Keratinocyte (primary cell): ENCODE measurements at regions not wholly inside any gene's neighbourhood (a gene's known extent, or its start where the extent isn't known, plus 50 kb on each side); places are given as distances from the start of the nearest gene placed in this dataset.

Experiments used
- DNase-seq: peaks from one replicate; pipeline ENCODE4 v3.0.0-alpha.2; 2011; ENCODE audit warnings: low read depth, missing footprints, low spot score
- FAIRE-seq: peaks from 2 replicates; lab custom pipeline; 2011; peaks lifted over from hg19 to GRCh38; lab: Jason Lieb, UNC
- H2AFZ ChIP-seq: 2 replicates; pipeline ENCODE4 v1.6.0; 2012; ENCODE audit warnings: low read length, control low read depth, inconsistent platforms; ENCODE audit not compliant: control insufficient read depth
- H3K27ac ChIP-seq: 2 replicates; pipeline ENCODE4 v1.5.1; 2011; ENCODE audit warnings: low read length; ENCODE audit not compliant: control insufficient read depth, insufficient read depth
- H3K27me3 ChIP-seq: 3 replicates; pipeline ENCODE4 v1.6.0; 2011; ENCODE audit warnings: low read length; ENCODE audit not compliant: control insufficient read depth, insufficient read depth; ENCODE audit errors: extremely low read depth
- H3K36me3 ChIP-seq, 2 experiments: 2 replicates in 1 of 2; 3 replicates in 1 of 2; pipeline ENCODE4 v1.5.1; 2011; ENCODE audit warnings: low read length in 2 of 2, mild to moderate bottlenecking in 1 of 2; ENCODE audit not compliant: control insufficient read depth in 2 of 2, insufficient read depth in 2 of 2; ENCODE audit errors: extremely low read depth in 1 of 2
- H3K4me1 ChIP-seq: 3 replicates; pipeline ENCODE4 v1.5.1; 2011; ENCODE audit warnings: low read length; ENCODE audit not compliant: control insufficient read depth, insufficient read depth; ENCODE audit errors: extremely low read depth
- H3K4me2 ChIP-seq: 3 replicates; pipeline ENCODE4 v1.6.0; 2011; ENCODE audit warnings: low read depth, low read length; ENCODE audit not compliant: control insufficient read depth, insufficient read depth; ENCODE audit errors: extremely low read depth
- H3K4me3 ChIP-seq, 3 experiments: fragments of 200-600 bp in 1 of 3; sonication (generic) in 1 of 3; 2 replicates in 2 of 3; 3 replicates in 1 of 3; pipeline ENCODE4 v1.5.1; 2011 to 2016; ENCODE audit warnings: low read length in 3 of 3, mild to moderate bottlenecking in 3 of 3, control low read depth in 2 of 3, inconsistent platforms in 1 of 3, low read depth in 1 of 3, mixed read lengths in 1 of 3, mixed run types in 1 of 3, moderate library complexity in 1 of 3; ENCODE audit not compliant: control insufficient read depth in 2 of 3, insufficient read depth in 2 of 3; ENCODE audit errors: extremely low read depth in 1 of 3
- H3K79me2 ChIP-seq: 2 replicates; pipeline ENCODE4 v1.6.0; 2012; ENCODE audit warnings: low read length; ENCODE audit not compliant: control insufficient read depth, insufficient read depth
- H3K9ac ChIP-seq: 3 replicates; pipeline ENCODE4 v1.6.0; 2011; ENCODE audit warnings: low read length; ENCODE audit not compliant: control insufficient read depth, insufficient read depth; ENCODE audit errors: extremely low read depth
- H3K9me1 ChIP-seq: 3 replicates; pipeline ENCODE4 v1.6.0; 2011; ENCODE audit warnings: low read length; ENCODE audit not compliant: control insufficient read depth, insufficient read depth; ENCODE audit errors: extremely low read depth
- H3K9me3 ChIP-seq: 2 replicates; pipeline ENCODE4 v1.5.1; 2012; ENCODE audit warnings: low read depth, low read length; ENCODE audit not compliant: control insufficient read depth
- H4K20me1 ChIP-seq: 3 replicates; pipeline ENCODE4 v1.6.0; 2011; ENCODE audit warnings: low read length; ENCODE audit not compliant: control insufficient read depth, insufficient read depth; ENCODE audit errors: extremely low read depth
- CTCF ChIP-seq, 3 experiments: IDR thresholded peaks in 1 of 3; conservative IDR thresholded peaks in 1 of 3; optimal IDR thresholded peaks in 1 of 3; 2 replicates in 2 of 3; 3 replicates in 1 of 3; pipeline versions ENCODE3 to v1.5.1; 2011; ENCODE audit warnings: low read length in 3 of 3, mild to moderate bottlenecking in 3 of 3, moderate library complexity in 2 of 3, control low read depth in 1 of 3, inconsistent platforms in 1 of 3; ENCODE audit not compliant: insufficient read depth in 2 of 3; ENCODE audit errors: extremely low read depth in 1 of 3
- EZH2 ChIP-seq: IDR thresholded peaks from one replicate; pipeline ENCODE4 v1.6.1; 2012; ENCODE audit warnings: inconsistent platforms, mild to moderate bottlenecking, low read length, moderate library complexity
- dilution Hi-C: fragments of 300-500 bp; cut with MboI; formaldehyde crosslinking; loops from one replicate; pipeline ENCODE4 v1.7.0; 2020; ENCODE audit warnings: low sequenced_read_pairs; ENCODE audit not compliant: extremely low pct_ligation_motif_present

DNA sequence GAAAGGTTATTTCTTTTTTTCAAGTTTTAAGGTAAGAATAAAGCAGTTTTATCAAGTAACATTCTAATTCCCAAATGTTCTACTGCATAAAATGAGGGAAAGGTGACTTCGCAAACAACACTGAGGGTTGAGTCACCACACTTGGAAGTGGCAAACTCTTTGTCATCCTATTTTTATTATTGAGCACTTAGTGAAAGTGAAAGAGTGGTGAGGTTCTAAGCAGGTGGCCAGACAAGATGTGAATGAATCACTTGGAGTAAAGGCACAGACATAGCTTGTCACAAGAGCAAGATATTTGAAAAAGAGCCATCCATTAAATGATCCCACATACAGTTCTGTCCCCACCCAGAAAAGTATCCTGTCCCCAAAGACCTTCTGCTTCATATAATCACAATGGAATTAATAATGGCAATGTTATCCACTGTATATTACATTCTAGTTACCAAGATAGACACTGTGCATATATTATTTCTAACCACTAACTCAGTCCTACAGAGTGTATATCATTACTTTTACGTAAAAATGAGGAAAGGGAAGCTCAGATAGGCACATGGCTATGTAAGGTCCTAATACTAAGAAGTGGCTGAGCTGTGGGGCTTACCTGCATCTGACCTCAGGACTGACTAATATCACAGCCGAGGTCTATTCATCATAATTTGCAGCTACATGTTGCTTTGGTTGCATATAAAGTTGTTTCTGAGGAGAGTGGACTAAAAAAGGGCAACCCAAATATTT, 730.4 kb upstream of the MEF2C start:
- DNase-seq (no peak), FAIRE-seq (no peak)
- dilution Hi-C loops, result no loop called here
- Histone ChIP-seq H3K4me3 (no peak overlapping the region), H3K9ac (no peak overlapping the region), H4K20me1 (no peaks in the 10 kb centered on the region), H3K27me3 (no peaks in the 10 kb centered on the region), H3K9me1 (no peaks in the 10 kb centered on the region), H3K27ac (no peak overlapping the region), H2AFZ (no peak overlapping the region), H3K9me3 (no peaks in the 10 kb centered on the region), H3K4me1 (no peaks in the 10 kb centered on the region), H3K36me3 (no peaks in the 10 kb centered on the region), H3K79me2 (no peaks in the 10 kb centered on the region), H3K4me2 (no peak overlapping the region)
- TF ChIP-seq CTCF (optimal IDR thresholded peaks at IDR 0.05 in 1 of 3, IDR thresholded peaks at IDR 0.05 in 1 of 3, conservative IDR thresholded peaks at IDR 0.05 in 1 of 3; ENCODE audit: extremely low read depth in 1 of 3, insufficient read depth in 2 of 3, low read length in 3 of 3) (no peak), EZH2 (no peak)

DNA sequence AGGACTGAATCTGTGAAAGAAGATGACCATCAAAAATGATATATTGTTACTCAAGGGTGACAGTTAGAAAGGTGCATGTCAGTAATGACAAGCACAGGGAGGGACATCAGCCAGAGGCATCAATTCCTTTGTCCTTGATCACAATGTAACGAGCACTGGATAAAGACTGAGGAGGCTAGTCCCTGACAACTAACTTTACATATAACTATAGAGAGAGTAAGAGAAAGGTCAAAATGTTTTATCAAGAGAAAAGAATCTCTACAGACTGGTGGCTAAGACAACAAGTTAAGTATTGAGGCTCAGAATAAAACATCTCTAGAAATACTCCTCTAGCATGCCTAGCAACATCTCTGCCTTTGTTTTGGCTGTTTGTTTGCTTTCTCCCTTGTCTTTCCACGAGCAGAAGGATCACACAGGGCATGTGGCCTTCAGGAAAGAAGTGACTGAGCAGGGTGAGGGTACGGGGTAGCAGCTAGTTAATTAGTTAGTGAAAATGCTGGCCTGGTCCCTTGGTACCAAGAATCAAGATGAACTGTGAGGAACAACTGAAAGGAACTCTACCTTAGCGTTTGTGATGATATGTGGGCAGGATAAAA, 724.1 kb upstream of the MEF2C start:
- no peaks in the 10 kb centered on the region for H3K9me3 ChIP-seq
- H3K27ac ChIP-seq, result no peak overlapping the region
- H3K27me3 ChIP-seq, result no peaks in the 10 kb centered on the region
- dilution Hi-C loops, result no loop called here
- H3K4me3 ChIP-seq, result no peak overlapping the region
- H3K79me2 ChIP-seq, result no peaks in the 10 kb centered on the region
- DNase-seq, result no peak
- no peak overlapping the region for H3K4me2 ChIP-seq
- no peak overlapping the region for H2AFZ ChIP-seq
- no peaks in the 10 kb centered on the region for H4K20me1 ChIP-seq
- no peak for TF ChIP-seq EZH2
- no peak for TF ChIP-seq CTCF (optimal IDR thresholded peaks at IDR 0.05 in 1 of 3, IDR thresholded peaks at IDR 0.05 in 1 of 3, conservative IDR thresholded peaks at IDR 0.05 in 1 of 3; ENCODE audit: extremely low read depth in 1 of 3, insufficient read depth in 2 of 3, low read length in 3 of 3)
- no peaks in the 10 kb centered on the region for H3K4me1 ChIP-seq
- no peak overlapping the region for H3K9ac ChIP-seq
- FAIRE-seq, result no peak
- no peaks in the 10 kb centered on the region for H3K36me3 ChIP-seq
- no peaks in the 10 kb centered on the region for H3K9me1 ChIP-seq
